ENCODE measurements at regions not wholly inside any gene's neighbourhood (a gene's known extent, or its start where the extent isn't known, plus 50 kb on each side); places are given as distances from the start of the nearest gene placed in this dataset.

DNA sequence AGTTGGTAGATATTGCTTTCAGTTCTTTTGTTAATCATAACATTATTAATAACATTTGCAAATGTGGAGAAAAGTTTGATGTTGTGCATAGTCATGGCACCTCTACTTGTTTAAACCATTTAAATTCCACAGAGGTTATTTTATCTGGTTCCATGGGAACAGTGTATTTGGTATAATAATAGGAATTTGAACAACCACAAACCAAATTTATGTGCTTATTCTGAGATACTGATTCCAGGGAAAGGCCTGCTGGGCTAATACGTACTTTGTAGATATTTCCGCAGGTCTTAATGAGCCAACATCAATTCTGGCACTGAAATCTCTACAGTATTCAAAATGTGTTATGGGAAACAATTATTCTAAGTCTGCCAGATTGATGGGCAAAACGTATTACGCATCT is 319.0 kb downstream of the DKK2 start (continued):
- no peak for TF ChIP-seq USF1 (IDR thresholded peaks at IDR 0.05; ENCODE audit: borderline replicate concordance, extremely low read length, insufficient read depth, low read depth, low read length)
- TF ChIP-seq NR2C1 (IDR thresholded peaks at IDR 0.05): no peak
- TF ChIP-seq ATF7 (IDR thresholded peaks at IDR 0.05; ENCODE audit: low read depth): no peak
- no peak for TF ChIP-seq TCF7 (IDR thresholded peaks at IDR 0.05; ENCODE audit: borderline replicate concordance)
- TF ChIP-seq, protein P1, sequence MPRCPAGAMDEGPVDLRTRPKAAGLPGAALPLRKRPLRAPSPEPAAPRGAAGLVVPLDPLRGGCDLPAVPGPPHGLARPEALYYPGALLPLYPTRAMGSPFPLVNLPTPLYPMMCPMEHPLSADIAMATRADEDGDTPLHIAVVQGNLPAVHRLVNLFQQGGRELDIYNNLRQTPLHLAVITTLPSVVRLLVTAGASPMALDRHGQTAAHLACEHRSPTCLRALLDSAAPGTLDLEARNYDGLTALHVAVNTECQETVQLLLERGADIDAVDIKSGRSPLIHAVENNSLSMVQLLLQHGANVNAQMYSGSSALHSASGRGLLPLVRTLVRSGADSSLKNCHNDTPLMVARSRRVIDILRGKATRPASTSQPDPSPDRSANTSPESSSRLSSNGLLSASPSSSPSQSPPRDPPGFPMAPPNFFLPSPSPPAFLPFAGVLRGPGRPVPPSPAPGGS (IDR thresholded peaks at IDR 0.05; ENCODE audit: borderline replicate concordance, insufficient read depth, low read depth, low read length, poor library complexity, severe bottlenecking): no peak
- TF ChIP-seq BACH1 (IDR thresholded peaks at IDR 0.05; ENCODE audit: borderline replicate concordance): no peak
- TF ChIP-seq PML (IDR thresholded peaks at IDR 0.05; ENCODE audit: low read length): no peak
- TF ChIP-seq BMI1 (IDR thresholded peaks at IDR 0.05; ENCODE audit: borderline replicate concordance): no peak
- TF ChIP-seq SMAD1 (IDR thresholded peaks at IDR 0.05; ENCODE audit: low read depth, partially characterized antibody): no peak

DNA sequence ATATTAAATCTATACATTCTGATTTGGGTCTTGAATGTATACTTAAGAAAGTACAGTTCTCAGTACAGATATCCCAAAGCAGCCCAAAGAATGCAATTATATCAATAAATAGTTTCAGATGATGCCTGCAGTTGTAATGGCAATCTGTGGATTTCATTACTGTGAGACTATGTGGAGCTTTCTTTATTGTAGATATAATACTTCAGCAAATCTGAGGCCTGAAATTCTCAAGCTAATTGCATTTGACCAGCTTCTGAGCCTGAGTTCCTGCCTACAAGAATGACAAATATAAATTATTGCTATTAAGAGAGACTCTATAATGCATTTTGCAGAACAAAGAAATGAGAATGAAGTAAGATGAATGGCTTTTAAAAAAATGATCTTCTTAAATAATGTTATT is 320.3 kb downstream of the DKK2 start:
- no peaks in the 10 kb centered on the region for H4K20me1 ChIP-seq (ENCODE audit: control insufficient read depth, insufficient read depth)
- no peaks in the 10 kb centered on the region for H3K4me1 ChIP-seq (ENCODE audit: control insufficient read depth, insufficient read depth, low read length)
- ChIA-PET CTCF (no interaction called here), RAD21 (ENCODE audit: unreplicated experiment) (no interaction called here), SMC1A (ENCODE audit: uncharacterized antibody, unreplicated experiment) (no interaction called here), POLR2A (no interaction called here)
- intact Hi-C loops (cut with micrococcal nuclease; ENCODE audit: unreplicated experiment) (no loop called here), in situ Hi-C loops (cut with MboI) (no loop called here)
- H3K9me3 ChIP-seq (replicated peaks; ENCODE audit: control insufficient read depth, insufficient read depth, low read length): no peaks in the 10 kb centered on the region
- BruUV-seq (replicated peaks): no TSS peak
- no peak overlapping the region for H3K9ac ChIP-seq (ENCODE audit: control insufficient read depth, insufficient read depth, low read length)
- H3K36me3 ChIP-seq (ENCODE audit: control insufficient read depth in 2 of 2, insufficient read depth in 2 of 2, low read length in 1 of 2): no peaks in the 10 kb centered on the region
- no peak for FAIRE-seq
- H3K27me3 ChIP-seq (replicated peaks in 1 of 2; ENCODE audit: control insufficient read depth in 2 of 2, insufficient read depth in 2 of 2, low read length in 1 of 2): no peaks in the 10 kb centered on the region
- no peak overlapping the region for H3K4me2 ChIP-seq (ENCODE audit: control insufficient read depth, insufficient read depth)
- H3K79me2 ChIP-seq (ENCODE audit: control insufficient read depth, insufficient read depth, low read length): no peaks in the 10 kb centered on the region
- no peak for ATAC-seq
- no peak overlapping the region for H2AFZ ChIP-seq (ENCODE audit: control insufficient read depth, low read depth, low read length)
- no peak overlapping the region for H3K4me3 ChIP-seq
- DNase-seq (ENCODE audit: low read depth, low spot score): no peak
- H3K27ac ChIP-seq (ENCODE audit: control insufficient read depth, insufficient read depth): no peak overlapping the region
- TF ChIP-seq PBX3 (IDR thresholded peaks at IDR 0.05; ENCODE audit: insufficient replicate concordance, low read depth, low read length) (no peak), SPI1 (IDR thresholded peaks at IDR 0.05; ENCODE audit: borderline replicate concordance, insufficient read depth, low read depth, low read length) (no peak), NR2C1 (IDR thresholded peaks at IDR 0.05) (no peak), ZNF217 (IDR thresholded peaks at IDR 0.05) (no peak), NFXL1 (IDR thresholded peaks at IDR 0.05; ENCODE audit: borderline replicate concordance) (no peak), HDAC2 (IDR thresholded peaks at IDR 0.05) (no peak), TARDBP (IDR thresholded peaks at IDR 0.05; ENCODE audit: borderline replicate concordance) (no peak), MLLT1 (IDR thresholded peaks at IDR 0.05) (no peak), WRNIP1 (IDR thresholded peaks at IDR 0.05; ENCODE audit: borderline replicate concordance, low read depth, low read length) (no peak), RFX5 (IDR thresholded peaks at IDR 0.05; ENCODE audit: low read depth, low read length) (no peak)
